HepG2 (cell line): ENCODE measurements at regions not wholly inside any gene's neighbourhood (a gene's known extent, or its start where the extent isn't known, plus 50 kb on each side); places are given as distances from the start of the nearest gene placed in this dataset.

Experiments
- ATAC-seq: fragments of 200-7000 bp; cut with Tn5 transposase; 3 replicates; pipeline ENCODE4 v1.9.1; 2020; ENCODE audit warnings: mild to moderate bottlenecking, moderate library complexity
- BruUV-seq: library from RNA; stranded (reverse); fragments of 400-500 nt; replicated peaks from 2 replicates; lab custom pipeline; 2021; lab: Mats Ljungman, UMichigan
- CTCF ChIA-PET: fragments of 300-600 bp; formaldehyde crosslinking; extraction: SDS; loops from one replicate; lab custom pipeline; 2021; ENCODE audit warnings: low total read pairs, inconsistent platforms, low intra/inter-chr PET ratio; lab: Yijun Ruan, JAX
- POLR2A ChIA-PET: fragments of 350-600 bp; sonication (Branson Sonifier 250); formaldehyde crosslinking; loops from one replicate; lab custom pipeline; 2020; ENCODE audit warnings: antibody characterized with exemption, inconsistent platforms; lab: Yijun Ruan, JAX
- DNase-seq: peaks from one replicate; pipeline ENCODE4 v3.0.0-alpha.2; 2015; ENCODE audit warnings: low spot score
- FAIRE-seq: peaks from 3 replicates; lab custom pipeline; 2011; peaks lifted over from hg19 to GRCh38; lab: Jason Lieb, UNC
- H2AFZ ChIP-seq: one replicate; pipeline ENCODE4 v1.6.1; 2011; ENCODE audit warnings: low read length, inconsistent platforms
- H3K27ac ChIP-seq: fragments of 300-600 bp; 3 replicates; pipeline ENCODE4 v1.8.0; 2011; ENCODE audit warnings: mixed run types, mild to moderate bottlenecking, mixed read lengths, low read length, inconsistent platforms; ENCODE audit not compliant: insufficient read depth; ENCODE audit errors: extremely low read length
- H3K27me3 ChIP-seq, 2 experiments: fragments of 200-600 bp in 1 of 2; 2 replicates in 1 of 2; 3 replicates in 1 of 2; pipeline versions ENCODE4 v1.6.0 to v1.8.0; 2011; ENCODE audit warnings: low read length in 2 of 2, mild to moderate bottlenecking in 2 of 2, moderate library complexity in 2 of 2, inconsistent platforms in 1 of 2; ENCODE audit not compliant: insufficient read depth in 2 of 2, control insufficient read depth in 1 of 2
- H3K36me3 ChIP-seq, 2 experiments: fragments of 200-600 bp in 1 of 2; replicated peaks in 1 of 2; 2 replicates in 1 of 2; 3 replicates in 1 of 2; pipeline versions ENCODE4 v1.5.1 to v1.8.0; 2011; ENCODE audit warnings: low read length in 2 of 2, inconsistent platforms in 1 of 2; ENCODE audit not compliant: insufficient read depth in 2 of 2, control insufficient read depth in 1 of 2
- H3K4me1 ChIP-seq: 2 replicates; pipeline ENCODE4 v1.5.1; 2012; ENCODE audit warnings: low read length, inconsistent platforms; ENCODE audit not compliant: insufficient read depth
- H3K4me2 ChIP-seq: 2 replicates; pipeline ENCODE4 v1.6.0; 2011; ENCODE audit warnings: low read depth, low read length, inconsistent platforms
- H3K4me3 ChIP-seq, 3 experiments: fragments of 200-600 bp in 1 of 3; sonication (generic), shearing (Covaris generic) in 1 of 3; replicated peaks in 1 of 3; 2 replicates each; pipeline ENCODE4 v1.5.1; 2011 to 2016; ENCODE audit warnings: low read length in 3 of 3, inconsistent platforms in 2 of 3, low read depth in 2 of 3, mild to moderate bottlenecking in 2 of 3, control low read depth in 1 of 3, mixed read lengths in 1 of 3; ENCODE audit not compliant: insufficient read depth in 1 of 3
- H3K79me2 ChIP-seq: one replicate; pipeline ENCODE4 v1.6.1; 2011; ENCODE audit warnings: low read length, inconsistent platforms; ENCODE audit not compliant: insufficient read depth
- H3K9ac ChIP-seq: 2 replicates; pipeline ENCODE4 v1.6.0; 2011; ENCODE audit warnings: mild to moderate bottlenecking, low read depth, low read length, inconsistent platforms; ENCODE audit not compliant: insufficient read depth
- H3K9me3 ChIP-seq: 2 replicates; pipeline ENCODE4 v1.5.1; 2012; ENCODE audit warnings: mild to moderate bottlenecking, low read length
- H4K20me1 ChIP-seq: 2 replicates; pipeline ENCODE4 v1.6.0; 2011; ENCODE audit warnings: inconsistent platforms, mild to moderate bottlenecking, low read length, moderate library complexity; ENCODE audit not compliant: insufficient read depth
- BCL6 ChIP-seq: IDR thresholded peaks from 2 replicates; pipeline ENCODE4 v1.6.1; 2016; ENCODE audit warnings: missing genetic modification reagents, missing compliant biosample characterization
- CEBPB ChIP-seq: IDR thresholded peaks from 2 replicates; pipeline ENCODE4 v1.6.1; 2011; ENCODE audit warnings: low read depth, low read length, improper control_type of control experiment, borderline replicate concordance
- CEBPG ChIP-seq: IDR thresholded peaks from 2 replicates; pipeline ENCODE4 v1.6.1; 2016
- ELK4 ChIP-seq: sonication (generic); formaldehyde crosslinking; IDR thresholded peaks from 2 replicates; pipeline ENCODE4 v1.9.0; 2021; ENCODE audit warnings: missing genetic modification reagents, borderline replicate concordance
- GATAD2A ChIP-seq: IDR thresholded peaks from 2 replicates; pipeline ENCODE4 v1.6.1; 2016
- LCORL ChIP-seq, 2 experiments: fragments of 450-650 bp in 1 of 2; sonication (generic) in 1 of 2; formaldehyde crosslinking in 1 of 2; IDR thresholded peaks; 2 replicates each; pipeline versions ENCODE4 v1.5.0 to v1.6.1; 2017 to 2020; ENCODE audit warnings: antibody characterized with exemption in 1 of 2, missing genetic modification reagents in 1 of 2
- RFX1 ChIP-seq: fragments of 450-650 bp; IDR thresholded peaks from 2 replicates; pipeline ENCODE4 v1.6.1; 2017
- SOX13 ChIP-seq, 3 experiments: fragments of 450-650 bp in 1 of 3; sonication (generic) in 1 of 3; formaldehyde crosslinking in 1 of 3; IDR thresholded peaks in 2 of 3; conservative IDR thresholded peaks in 1 of 3; 2 replicates each; pipeline versions ENCODE4 v1.5.0 to v1.6.1; 2016 to 2020; ENCODE audit warnings: antibody characterized with exemption in 1 of 3, mild to moderate bottlenecking in 1 of 3, missing compliant biosample characterization in 1 of 3, missing genetic modification reagents in 1 of 3, moderate library complexity in 1 of 3
- TFDP2 ChIP-seq: sonication (generic); formaldehyde crosslinking; IDR thresholded peaks from 2 replicates; pipeline ENCODE4 v1.4.0; 2020; ENCODE audit warnings: missing genetic modification reagents
- ZNF430 ChIP-seq: sonication (generic); formaldehyde crosslinking; IDR thresholded peaks from 2 replicates; pipeline ENCODE4 v1.9.0; 2021; ENCODE audit warnings: mild to moderate bottlenecking, missing genetic modification reagents
- ZNF574 ChIP-seq: sonication (generic); formaldehyde crosslinking; IDR thresholded peaks from 2 replicates; pipeline ENCODE4 v1.4.0; 2020; ENCODE audit warnings: missing genetic modification reagents
- WGBS: methylation state at CpG from one replicate; pipeline ENCODE4 v1.1.6; 2017; ENCODE audit warnings: low lambda C conversion rate; 5-methylcytosine and 5-hydroxymethylcytosine counted together
- in situ Hi-C: cut with HindIII; loops from 2 replicates; pipeline ENCODE4 v1.10.0; 2017; ENCODE audit warnings: low pct_unique_long_range_greater_than_20kb; ENCODE audit not compliant: extremely low pct_ligation_motif_present
- intact Hi-C: fragments of 100-400 bp; cut with micrococcal nuclease; formaldehyde crosslinking; loops from one replicate; pipeline ENCODE4 v1.10.0; 2022; ENCODE audit not compliant: unreplicated experiment

GRCh38 chr12:46580445-46580844 is 207.9 kb upstream of the SLC38A2 start:
- no peak overlapping the region for H3K4me3 ChIP-seq
- H3K36me3 ChIP-seq, result no peaks in the 10 kb centered on the region; a peak in 1 of 5 replicates
- H3K9ac ChIP-seq, result no peak overlapping the region
- no peaks in the 10 kb centered on the region for H4K20me1 ChIP-seq
- 100% methylated on average over 1 of the region's 1 CpG for WGBS
- in situ Hi-C loops, result no loop called here
- POLR2A ChIA-PET, result interaction anchor here (1.0 kb wide), 1 partner anchor 10 kb away, joined by 3 read pairs; no protein-coding TSS in a partner anchor
- no peak overlapping the region for H2AFZ ChIP-seq
- TF ChIP-seq CEBPG (CRISPR knock-in tag) (peak; percentile 69), BCL6 (CRISPR knock-in tag) (no peak), CEBPB (peak; percentile 71; the same call in 1 of the 2 replicates), TFDP2 (CRISPR knock-in tag) (no peak), GATAD2A (CRISPR knock-in tag) (0 out of 2 replicates have a peak, but pooled peaks have one; percentile 15), RFX1 (no peak)
- no peaks in the 10 kb centered on the region for H3K79me2 ChIP-seq
- H3K27me3 ChIP-seq, result no peaks in the 10 kb centered on the region
- peaks cover 60% of the 10 kb centered on the region for H3K4me1 ChIP-seq
- DNase-seq, result no peak
- intact Hi-C loops, result no loop called here
- H3K9me3 ChIP-seq, result peaks cover 5% of the 10 kb centered on the region; the same call in 1 of the 2 replicates
- no TSS peak for BruUV-seq
- H3K27ac ChIP-seq, result no peak overlapping the region
- ATAC-seq, result no peak
- CTCF ChIA-PET, result no interaction called here
- no peak overlapping the region for H3K4me2 ChIP-seq
- no peak for FAIRE-seq

GRCh38 chr12:46579474-46579873 is 206.9 kb upstream of the SLC38A2 start:
- ChIA-PET CTCF (no interaction called here), POLR2A (interaction anchor here (0.9 to 1.2 kb wide), 5 partner anchors 11 to 217 kb away, joined by 3 read pairs; no protein-coding TSS in a partner anchor)
- no peak overlapping the region for H3K9ac ChIP-seq
- ATAC-seq (peak; percentile 92), DNase-seq (peak; percentile 88), FAIRE-seq (no peak)
- H3K36me3 ChIP-seq, result no peaks in the 10 kb centered on the region; a peak in 1 of 5 replicates
- intact Hi-C loops, result loop anchor here (5.0 kb wide), 1 partner anchor 78 kb away; no protein-coding TSS in a partner anchor
- H3K79me2 ChIP-seq, result no peaks in the 10 kb centered on the region
- peaks cover 62% of the 10 kb centered on the region for H3K4me1 ChIP-seq
- H3K4me2 ChIP-seq, result no peak overlapping the region; the same call in 1 of the 2 replicates
- H3K9me3 ChIP-seq, result peaks cover 5% of the 10 kb centered on the region; the same call in 1 of the 2 replicates
- H3K27me3 ChIP-seq, result no peaks in the 10 kb centered on the region
- in situ Hi-C loops, result no loop called here
- no TSS peak for BruUV-seq
- no peaks in the 10 kb centered on the region for H4K20me1 ChIP-seq
- H3K27ac ChIP-seq, result peak overlapping the region; percentile 69
- no peak overlapping the region for H2AFZ ChIP-seq
- H3K4me3 ChIP-seq, result no peak overlapping the region
- peak; percentile 38; the same call in 1 of the 2 replicates for TF ChIP-seq SOX13 (IDR thresholded peaks at IDR 0.05)
- peak in 1 of 2 experiments; percentile 80; a peak in 1 of 4 replicates for TF ChIP-seq SOX13 (CRISPR knock-in tag; conservative IDR thresholded peaks at IDR 0.05 in 1 of 2, IDR thresholded peaks at IDR 0.05 in 1 of 2)
- no peak for TF ChIP-seq ZNF574 (CRISPR knock-in tag)
- peak; percentile 66 for TF ChIP-seq ZNF430 (CRISPR knock-in tag)
- TF ChIP-seq ELK4 (CRISPR knock-in tag), result no peak
- TF ChIP-seq LCORL (IDR thresholded peaks at IDR 0.05), result no peak
- 0 out of 2 replicates have a peak, but pooled peaks have one; percentile 22 for TF ChIP-seq LCORL (CRISPR knock-in tag; IDR thresholded peaks at IDR 0.05)
